Right cardiac atrium (tissue), 5 donors: ENCODE measurements at regions not wholly inside any gene's neighbourhood (a gene's known extent, or its start where the extent isn't known, plus 50 kb on each side); places are given as distances from the start of the nearest gene placed in this dataset.
"Not testable (repeated sequence)": the region's sequence is repeated elsewhere in the genome, so short reads cannot be mapped to it uniquely, and the experiment has no call there.

Source experiments
- ATAC-seq, 2 donors: fragments of 200-7000 bp; cut with Tn5 transposase; one replicate each; pipeline versions ENCODE4 v1.8.0 to v1.9.1; 2020; ENCODE audit warnings: moderate library complexity in 2 of 2, mild to moderate bottlenecking in 1 of 2
- DNase-seq, 3 donors: peaks; one replicate each; pipeline ENCODE4 v3.0.0-alpha.2; 2020
- H3K27ac ChIP-seq: one replicate; pipeline ENCODE4 v1.5.1; 2013; ENCODE audit warnings: mild to moderate bottlenecking, low read length, control low read depth, moderate library complexity
- H3K27me3 ChIP-seq: one replicate; pipeline ENCODE4 v1.6.1; 2013; ENCODE audit not compliant: control insufficient read depth, insufficient read depth
- H3K4me1 ChIP-seq: one replicate; pipeline ENCODE4 v1.6.1; 2013; ENCODE audit warnings: low read length; ENCODE audit not compliant: control insufficient read depth, insufficient read depth
- H3K4me3 ChIP-seq: one replicate; pipeline ENCODE4 v1.5.1; 2013; ENCODE audit warnings: low read length, control low read depth
- H3K9me3 ChIP-seq: one replicate; pipeline ENCODE4 v1.6.1; 2013; ENCODE audit warnings: low read length; ENCODE audit not compliant: control insufficient read depth
- WGBS: extraction: QIAGEN DNeasy Blood & Tissue Kit; methylation state at CpG from one replicate; pipeline ENCODE4 v1.1.7; 2013; 5-methylcytosine and 5-hydroxymethylcytosine counted together
- intact Hi-C, 4 donors: fragments of 100-400 bp; cut with DNase I; formaldehyde crosslinking; loops; one replicate each; pipeline versions ENCODE4 v1.11.0 to v1.14.0; 2022 to 2023
- donor health status: healthy with polysubstance abuse.
- donor health status: DM: no; HTN: yes; CAD: no.
- donor health status: DM: no; HTN: no; CAD: no.
- donor health status: DM: no; HTN: yes; CAD: no; lungs with severe emphysema.
- donor health status: DM: yes; HTN: yes; CAD: no.

- H3K9me3 ChIP-seq, H3K27me3 ChIP-seq, DNase-seq, intact Hi-C loops, H3K27ac ChIP-seq, H3K4me1 ChIP-seq, H3K4me3 ChIP-seq: not testable (repeated sequence)
- no CpG with 5 or more reads among the region's 46 CpGs for WGBS
- ATAC-seq, result peak; percentile 22 to 65
Observed at GRCh38 chr9:67288117-67288735, 295.9 kb upstream of the SPATA31A3 start.

GRCh38 chr9:67284299-67284698 lies 291.9 kb upstream of the SPATA31A3 start:
- not testable (repeated sequence) for ATAC-seq, H3K4me1 ChIP-seq
- no CpG with 5 or more reads among the region's 6 CpGs for WGBS

GRCh38 chr9:67281574-67281973 lies 289.2 kb upstream of the SPATA31A3 start:
- DNase-seq, H3K27ac ChIP-seq, H3K27me3 ChIP-seq, H3K4me3 ChIP-seq, H3K9me3 ChIP-seq, intact Hi-C loops, ATAC-seq, H3K4me1 ChIP-seq: not testable (repeated sequence)
- no CpG with 5 or more reads among the region's 4 CpGs for WGBS

More at GRCh38 chr9:67284299-67284698, 291.9 kb upstream of the SPATA31A3 start:
- intact Hi-C loops, H3K27me3 ChIP-seq, H3K9me3 ChIP-seq, H3K4me3 ChIP-seq, DNase-seq, H3K27ac ChIP-seq: not testable (repeated sequence)

- H3K9me3 ChIP-seq, ATAC-seq, intact Hi-C loops, H3K4me1 ChIP-seq, H3K4me3 ChIP-seq, H3K27me3 ChIP-seq, H3K27ac ChIP-seq, DNase-seq: not testable (repeated sequence)
- no CpG with 5 or more reads among the region's 1 CpG for WGBS
Observed at GRCh38 chr9:67269692-67270091, 277.3 kb upstream of the SPATA31A3 start.

- DNase-seq, H3K9me3 ChIP-seq, intact Hi-C loops, H3K4me1 ChIP-seq, H3K4me3 ChIP-seq, H3K27me3 ChIP-seq, H3K27ac ChIP-seq: not testable (repeated sequence)
- no CpG with 5 or more reads among the region's 6 CpGs for WGBS
- ATAC-seq, result peak; percentile 57 to 73
Observed at GRCh38 chr9:67257894-67258293, 265.5 kb upstream of the SPATA31A3 start.

GRCh38 chr9:67248967-67249366 lies 256.6 kb upstream of the SPATA31A3 start:
- intact Hi-C loops, H3K9me3 ChIP-seq, H3K27me3 ChIP-seq, DNase-seq, H3K4me3 ChIP-seq, H3K27ac ChIP-seq, ATAC-seq, H3K4me1 ChIP-seq: not testable (repeated sequence)
- WGBS, result no CpG with 5 or more reads among the region's 1 CpG

GRCh38 chr9:67212073-67212472 lies 219.7 kb upstream of the SPATA31A3 start:
- ATAC-seq, H3K9me3 ChIP-seq, H3K27me3 ChIP-seq, H3K4me3 ChIP-seq, intact Hi-C loops, H3K4me1 ChIP-seq, H3K27ac ChIP-seq: not testable (repeated sequence)
- WGBS, result 95% methylated on average over 15 of the region's 16 CpGs
- DNase-seq, result peak in 2 of 3 donors; percentile 1 to 40

GRCh38 chr9:67210842-67211241 lies 218.5 kb upstream of the SPATA31A3 start:
- H3K27me3 ChIP-seq, H3K4me1 ChIP-seq, H3K4me3 ChIP-seq, H3K9me3 ChIP-seq, DNase-seq, intact Hi-C loops, ATAC-seq, H3K27ac ChIP-seq: not testable (repeated sequence)
- WGBS, result 79% methylated on average over 1 of the region's 3 CpGs

- 84% methylated on average over 3 of the region's 6 CpGs for WGBS
- DNase-seq, intact Hi-C loops, H3K27me3 ChIP-seq, H3K27ac ChIP-seq, ATAC-seq, H3K4me1 ChIP-seq, H3K4me3 ChIP-seq, H3K9me3 ChIP-seq: not testable (repeated sequence)
Observed at GRCh38 chr9:67208831-67209437, 216.6 kb upstream of the SPATA31A3 start.

GRCh38 chr9:67196135-67196534 lies 203.8 kb upstream of the SPATA31A3 start:
- ATAC-seq, H3K27ac ChIP-seq, H3K27me3 ChIP-seq, H3K9me3 ChIP-seq, intact Hi-C loops, H3K4me3 ChIP-seq, H3K4me1 ChIP-seq: not testable (repeated sequence)
- DNase-seq, result peak in 1 of 3 donors; percentile 5
- WGBS, result 79% methylated on average over 5 of the region's 7 CpGs

GRCh38 chr9:67195357-67195756 lies 203.0 kb upstream of the SPATA31A3 start:
- H3K27ac ChIP-seq, H3K4me3 ChIP-seq, intact Hi-C loops, H3K9me3 ChIP-seq, H3K27me3 ChIP-seq, DNase-seq, H3K4me1 ChIP-seq: not testable (repeated sequence)
- ATAC-seq, result peak in 1 of 2 donors; percentile 36
- 55% methylated on average over 4 of the region's 8 CpGs for WGBS
